ENCODE measurements at regions not wholly inside any gene's neighbourhood (a gene's known extent, or its start where the extent isn't known, plus 50 kb on each side); places are given as distances from the start of the nearest gene placed in this dataset.

DNA sequence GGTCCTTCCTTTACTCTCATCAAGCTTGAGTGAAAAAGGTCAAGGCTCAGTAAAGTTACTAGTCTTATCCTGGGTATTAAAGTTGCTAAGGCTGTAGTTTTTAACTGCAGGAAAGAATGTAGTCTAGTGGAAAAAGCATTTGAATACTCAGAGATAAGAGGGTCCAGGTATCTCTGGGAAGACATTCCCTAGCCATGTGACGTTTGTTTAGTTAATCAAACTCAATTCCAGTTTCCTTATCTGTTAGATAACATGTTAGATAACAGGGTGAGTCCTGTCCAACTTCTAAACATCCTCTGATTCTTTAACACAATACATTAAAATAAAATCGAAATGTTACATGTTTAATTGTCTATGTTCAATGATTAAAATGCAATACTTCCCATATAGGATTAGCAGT lies 720.7 kb upstream of the LMO3 start:
- intact Hi-C loops (cut with DNase I) = no loop called here
- DNase-seq = no peak
- H3K4me3 ChIP-seq = no peak overlapping the region
- 24 to 44% (median 31%) methylated on average over 2 of the region's 2 CpGs for WGBS, 3 donors
- no peak overlapping the region for H3K27ac ChIP-seq
- H3K36me3 ChIP-seq = no peaks in the 10 kb centered on the region
- H3K4me1 ChIP-seq (ENCODE audit: insufficient read depth) = no peaks in the 10 kb centered on the region
- no peaks in the 10 kb centered on the region for H3K27me3 ChIP-seq
- TF ChIP-seq, protein P1, sequence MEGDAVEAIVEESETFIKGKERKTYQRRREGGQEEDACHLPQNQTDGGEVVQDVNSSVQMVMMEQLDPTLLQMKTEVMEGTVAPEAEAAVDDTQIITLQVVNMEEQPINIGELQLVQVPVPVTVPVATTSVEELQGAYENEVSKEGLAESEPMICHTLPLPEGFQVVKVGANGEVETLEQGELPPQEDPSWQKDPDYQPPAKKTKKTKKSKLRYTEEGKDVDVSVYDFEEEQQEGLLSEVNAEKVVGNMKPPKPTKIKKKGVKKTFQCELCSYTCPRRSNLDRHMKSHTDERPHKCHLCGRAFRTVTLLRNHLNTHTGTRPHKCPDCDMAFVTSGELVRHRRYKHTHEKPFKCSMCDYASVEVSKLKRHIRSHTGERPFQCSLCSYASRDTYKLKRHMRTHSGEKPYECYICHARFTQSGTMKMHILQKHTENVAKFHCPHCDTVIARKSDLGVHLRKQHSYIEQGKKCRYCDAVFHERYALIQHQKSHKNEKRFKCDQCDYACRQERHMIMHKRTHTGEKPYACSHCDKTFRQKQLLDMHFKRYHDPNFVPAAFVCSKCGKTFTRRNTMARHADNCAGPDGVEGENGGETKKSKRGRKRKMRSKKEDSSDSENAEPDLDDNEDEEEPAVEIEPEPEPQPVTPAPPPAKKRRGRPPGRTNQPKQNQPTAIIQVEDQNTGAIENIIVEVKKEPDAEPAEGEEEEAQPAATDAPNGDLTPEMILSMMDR (IDR thresholded peaks at IDR 0.05) = no peak
- TF ChIP-seq POLR2A (IDR thresholded peaks at IDR 0.05) (no peak), EP300 (IDR thresholded peaks at IDR 0.05) (no peak)
- no peaks in the 10 kb centered on the region for H3K9me3 ChIP-seq

DNA sequence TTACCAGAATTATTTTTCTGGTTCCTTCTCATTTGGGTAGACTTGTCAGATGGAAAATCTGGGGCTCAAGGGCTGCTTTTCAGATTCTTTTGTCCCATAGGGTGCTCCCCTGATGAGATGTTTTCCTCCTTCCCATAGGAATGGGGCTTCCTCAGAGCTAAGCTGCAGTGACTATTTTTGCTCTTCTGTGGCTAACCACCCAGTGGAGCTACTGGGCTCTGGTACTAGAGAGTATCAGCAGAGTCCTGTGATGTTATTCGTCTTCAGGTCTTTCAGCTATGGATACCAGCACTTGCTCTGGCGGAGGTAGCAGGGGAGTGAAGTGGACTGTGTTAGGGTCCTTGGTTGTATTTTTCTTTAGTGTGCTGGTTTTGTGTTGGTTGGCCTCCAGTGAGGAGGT lies 716.1 kb upstream of the LMO3 start:
- no peak for DNase-seq
- H3K9me3 ChIP-seq = no peaks in the 10 kb centered on the region
- H3K27me3 ChIP-seq = peaks cover 4% of the 10 kb centered on the region
- no peak overlapping the region for H3K27ac ChIP-seq
- H3K4me1 ChIP-seq (ENCODE audit: insufficient read depth) = no peaks in the 10 kb centered on the region
- no peaks in the 10 kb centered on the region for H3K36me3 ChIP-seq
- no peak overlapping the region for H3K4me3 ChIP-seq
- TF ChIP-seq, protein P1 (IDR thresholded peaks at IDR 0.05) = no peak
- intact Hi-C loops (cut with DNase I) = no loop called here
- WGBS, 3 donors = 82 to 85% (median 84%) methylated on average over 2 of the region's 2 CpGs

DNA sequence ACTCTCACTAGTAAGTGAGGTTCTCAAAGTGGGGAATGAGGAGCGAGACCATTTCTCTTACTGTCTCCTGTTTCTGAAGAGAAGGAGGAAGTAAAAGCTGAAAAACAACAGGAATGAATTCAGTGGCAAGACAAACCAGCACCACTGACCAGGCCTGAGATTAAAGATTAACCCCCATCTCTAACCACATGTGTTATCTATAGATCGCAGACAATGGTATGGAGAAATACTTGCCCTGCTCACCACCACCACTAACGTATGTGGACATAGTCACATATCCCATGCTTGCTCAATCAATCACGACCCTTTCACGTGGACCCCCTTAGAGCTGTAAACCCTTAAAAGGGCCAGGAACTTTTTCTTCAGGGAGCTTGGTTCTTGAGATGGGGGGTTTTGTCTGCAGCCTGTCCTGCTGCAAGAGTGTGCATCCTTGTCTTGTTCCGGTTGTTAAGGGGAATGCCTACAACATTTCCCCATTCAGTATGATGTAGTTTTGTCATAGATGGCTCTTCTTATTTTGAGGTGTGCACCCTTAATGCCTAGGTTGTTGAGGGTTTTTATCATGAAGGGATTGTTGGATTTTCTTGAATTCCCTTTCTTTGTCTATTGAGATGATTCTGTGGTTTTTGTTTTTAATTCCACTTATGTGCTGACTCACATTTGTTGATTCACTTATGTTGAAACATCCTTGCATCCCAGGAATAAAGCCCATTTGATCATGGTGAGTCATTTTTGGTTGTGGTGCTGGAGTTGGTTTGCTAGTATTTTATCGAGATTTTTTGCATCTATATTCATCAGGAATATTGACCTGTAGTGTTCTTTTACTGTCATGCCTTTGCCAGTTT lies 698.8 kb upstream of the LMO3 start:
- Histone ChIP-seq H3K4me1 (ENCODE audit: insufficient read depth) (no peaks in the 10 kb centered on the region), H3K27me3 (no peaks in the 10 kb centered on the region), H3K27ac (no peak overlapping the region), H3K36me3 (no peaks in the 10 kb centered on the region), H3K4me3 (no peak overlapping the region), H3K9me3 (no peaks in the 10 kb centered on the region)
- TF ChIP-seq, protein P1 (IDR thresholded peaks at IDR 0.05) = no peak
- no peak for TF ChIP-seq EP300 (IDR thresholded peaks at IDR 0.05)
- no peak for TF ChIP-seq POLR2A (IDR thresholded peaks at IDR 0.05)
- no peak for DNase-seq
- intact Hi-C loops (cut with DNase I) = no loop called here
- WGBS, 3 donors = 83 to 89% (median 87%) methylated on average over 7 of the region's 7 CpGs

DNA sequence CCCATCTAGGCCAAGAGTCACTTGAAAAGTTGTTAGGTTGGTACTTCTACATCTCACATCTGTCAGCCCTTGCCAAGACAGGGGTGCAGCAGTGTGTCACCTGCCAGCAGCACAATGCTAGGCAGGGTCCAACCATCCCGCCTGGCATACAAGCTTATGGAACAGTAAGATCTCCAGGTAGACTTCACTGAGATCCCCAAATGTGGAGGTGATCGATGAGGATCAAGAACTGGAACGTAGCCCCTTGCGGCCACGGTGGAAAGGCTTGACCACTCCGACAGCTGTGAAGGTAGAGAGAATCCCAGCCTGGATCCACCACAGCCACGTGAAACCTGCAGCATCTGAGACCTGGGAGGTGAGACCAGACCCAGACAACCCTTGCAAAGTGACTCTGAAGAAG lies 696.0 kb upstream of the LMO3 start:
- H3K27me3 ChIP-seq = no peaks in the 10 kb centered on the region
- H3K4me1 ChIP-seq (ENCODE audit: insufficient read depth) = no peaks in the 10 kb centered on the region
- no peaks in the 10 kb centered on the region for H3K9me3 ChIP-seq
- no peak for DNase-seq
- H3K4me3 ChIP-seq = no peak overlapping the region
- no peak for TF ChIP-seq EP300 (IDR thresholded peaks at IDR 0.05)
- TF ChIP-seq, protein P1 (IDR thresholded peaks at IDR 0.05) = no peak
- no peak for TF ChIP-seq POLR2A (IDR thresholded peaks at IDR 0.05)
- WGBS, 3 donors = 89 to 91% (median 89%) methylated on average over 7 of the region's 7 CpGs
- intact Hi-C loops (cut with DNase I) = no loop called here
- no peaks in the 10 kb centered on the region for H3K36me3 ChIP-seq
- no peak overlapping the region for H3K27ac ChIP-seq
